PC-9 (cell line): ENCODE measurements at regions not wholly inside any gene's neighbourhood (a gene's known extent, or its start where the extent isn't known, plus 50 kb on each side); places are given as distances from the start of the nearest gene placed in this dataset.

Experiments used
- BruUV-seq: library from RNA; stranded (reverse); fragments of 400-500 nt; replicated peaks from 2 replicates; lab custom pipeline; 2021; lab: Mats Ljungman, UMichigan
- CTCF ChIA-PET: fragments of 300-600 bp; sonication (Branson Sonifier 250); formaldehyde crosslinking; loops from one replicate; lab custom pipeline; 2022; ENCODE audit warnings: antibody characterized with exemption; lab: Charles Lee
- POLR2A ChIA-PET: fragments of 300-600 bp; sonication (Branson Sonifier 250); formaldehyde crosslinking; loops from one replicate; lab custom pipeline; 2022; ENCODE audit warnings: antibody characterized with exemption; ENCODE audit not compliant: unreplicated experiment; lab: Charles Lee
- DNase-seq, 2 experiments: peaks; one replicate each; pipeline versions ENCODE4 v3.0.0 to v3.0.0-alpha.2; 2015 to 2022; ENCODE audit warnings: mixed read lengths in 1 of 2
- H2AFZ ChIP-seq: fragments of 200-600 bp; sonication (generic); 2 replicates; pipeline ENCODE4 v1.8.1; 2017; ENCODE audit warnings: antibody characterized with exemption
- H3F3A ChIP-seq: fragments of 200-600 bp; sonication (generic); 2 replicates; pipeline ENCODE4 v1.8.1; 2017; ENCODE audit warnings: antibody characterized with exemption, mild to moderate bottlenecking, low read depth; ENCODE audit not compliant: insufficient read depth
- H3K27ac ChIP-seq: fragments of 200-600 bp; sonication (generic); 2 replicates; pipeline ENCODE4 v1.6.1; 2016; ENCODE audit warnings: mixed run types
- H3K27me3 ChIP-seq: fragments of 200-600 bp; sonication (generic); 2 replicates; pipeline ENCODE4 v1.6.1; 2016; ENCODE audit warnings: low read depth, mixed run types; ENCODE audit not compliant: insufficient read depth
- H3K36me3 ChIP-seq: fragments of 200-600 bp; sonication (generic); 2 replicates; pipeline ENCODE4 v1.6.1; 2016; ENCODE audit warnings: low read depth, mixed run types
- H3K4me1 ChIP-seq: fragments of 200-600 bp; sonication (generic); replicated peaks from 2 replicates; pipeline ENCODE4 v1.6.1; 2016; ENCODE audit warnings: mixed run types; ENCODE audit not compliant: insufficient read depth
- H3K4me2 ChIP-seq: fragments of 200-600 bp; sonication (generic); 2 replicates; pipeline ENCODE4 v1.6.1; 2017; ENCODE audit warnings: mixed run types
- H3K4me3 ChIP-seq: fragments of 200-600 bp; sonication (generic); 2 replicates; pipeline ENCODE4 v1.6.1; 2016; ENCODE audit warnings: mixed run types
- H3K79me2 ChIP-seq: fragments of 200-600 bp; sonication (generic); 2 replicates; pipeline ENCODE4 v1.6.1; 2017; ENCODE audit warnings: low read depth, mixed run types
- H3K9me2 ChIP-seq: fragments of 200-600 bp; sonication (generic); 2 replicates; pipeline ENCODE4 v1.8.1; 2017; ENCODE audit warnings: mild to moderate bottlenecking; ENCODE audit not compliant: insufficient read depth
- H3K9me3 ChIP-seq: fragments of 200-600 bp; sonication (generic); 2 replicates; pipeline ENCODE4 v1.8.1; 2016; ENCODE audit warnings: low read depth; ENCODE audit not compliant: insufficient read depth
- H4K20me1 ChIP-seq: fragments of 200-600 bp; sonication (generic); 2 replicates; pipeline ENCODE4 v1.8.1; 2017; ENCODE audit not compliant: insufficient read depth
- EZH2 ChIP-seq: fragments of 200-600 bp; sonication (generic); IDR thresholded peaks from 2 replicates; pipeline ENCODE4 v1.8.0; 2017; ENCODE audit warnings: antibody characterized with exemption, low read depth
- intact Hi-C: fragments of 100-400 bp; cut with micrococcal nuclease; formaldehyde crosslinking; loops from one replicate; pipeline ENCODE4 v1.10.0; 2022; ENCODE audit not compliant: unreplicated experiment
- TF ChIP-seq, protein P1 (sequence below): fragments of 200-600 bp; sonication (generic); conservative IDR thresholded peaks from 2 replicates; pipeline ENCODE4 v1.6.1; 2017; ENCODE audit warnings: mixed run types, antibody characterized with exemption, mild to moderate bottlenecking, moderate library complexity

DNA sequence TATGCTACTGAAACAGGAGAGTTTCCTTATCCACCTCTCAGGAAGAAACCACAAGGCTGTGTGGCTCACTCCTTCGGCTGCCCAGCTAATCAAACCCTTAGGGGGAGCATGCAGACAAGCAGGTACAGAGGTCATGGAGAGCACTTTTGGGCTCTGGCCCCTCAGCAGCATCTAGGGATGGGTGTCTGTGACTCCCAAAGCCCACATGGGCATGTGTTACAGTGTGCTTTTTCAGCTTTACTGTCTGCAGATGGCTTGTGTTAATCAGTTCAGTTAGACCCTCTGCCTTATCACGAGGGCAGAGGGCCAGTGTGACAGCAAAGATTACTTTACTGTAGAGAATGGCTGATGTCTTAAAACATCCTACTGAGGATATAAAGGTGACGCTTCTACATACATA, 447.4 kb downstream of the PCDH10 start:
- DNase-seq: no peak
- Histone ChIP-seq H2AFZ (no peak overlapping the region), H3K9me2 (no peaks in the 10 kb centered on the region), H3K36me3 (no peaks in the 10 kb centered on the region), H3K79me2 (no peaks in the 10 kb centered on the region), H3K27me3 (no peaks in the 10 kb centered on the region), H3K9me3 (no peaks in the 10 kb centered on the region), H3K27ac (no peak overlapping the region), H4K20me1 (no peaks in the 10 kb centered on the region), H3F3A (no peaks in the 10 kb centered on the region), H3K4me2 (no peak overlapping the region), H3K4me3 (no peak overlapping the region), H3K4me1 (no peaks in the 10 kb centered on the region)
- TF ChIP-seq, protein P1, sequence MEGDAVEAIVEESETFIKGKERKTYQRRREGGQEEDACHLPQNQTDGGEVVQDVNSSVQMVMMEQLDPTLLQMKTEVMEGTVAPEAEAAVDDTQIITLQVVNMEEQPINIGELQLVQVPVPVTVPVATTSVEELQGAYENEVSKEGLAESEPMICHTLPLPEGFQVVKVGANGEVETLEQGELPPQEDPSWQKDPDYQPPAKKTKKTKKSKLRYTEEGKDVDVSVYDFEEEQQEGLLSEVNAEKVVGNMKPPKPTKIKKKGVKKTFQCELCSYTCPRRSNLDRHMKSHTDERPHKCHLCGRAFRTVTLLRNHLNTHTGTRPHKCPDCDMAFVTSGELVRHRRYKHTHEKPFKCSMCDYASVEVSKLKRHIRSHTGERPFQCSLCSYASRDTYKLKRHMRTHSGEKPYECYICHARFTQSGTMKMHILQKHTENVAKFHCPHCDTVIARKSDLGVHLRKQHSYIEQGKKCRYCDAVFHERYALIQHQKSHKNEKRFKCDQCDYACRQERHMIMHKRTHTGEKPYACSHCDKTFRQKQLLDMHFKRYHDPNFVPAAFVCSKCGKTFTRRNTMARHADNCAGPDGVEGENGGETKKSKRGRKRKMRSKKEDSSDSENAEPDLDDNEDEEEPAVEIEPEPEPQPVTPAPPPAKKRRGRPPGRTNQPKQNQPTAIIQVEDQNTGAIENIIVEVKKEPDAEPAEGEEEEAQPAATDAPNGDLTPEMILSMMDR: no peak
- no peak for TF ChIP-seq EZH2
- POLR2A ChIA-PET: no interaction called here
- CTCF ChIA-PET: no interaction called here
- intact Hi-C loops: no loop called here
- BruUV-seq: no TSS peak

GRCh38 chr4:133594390-133595207, 445.5 kb downstream of the PCDH10 start:
- Histone ChIP-seq H3K79me2 (no peaks in the 10 kb centered on the region), H2AFZ (no peak overlapping the region), H3K4me3 (no peak overlapping the region), H3K4me2 (no peak overlapping the region), H3K27me3 (no peaks in the 10 kb centered on the region), H3K27ac (no peak overlapping the region), H3K9me3 (no peaks in the 10 kb centered on the region), H4K20me1 (no peaks in the 10 kb centered on the region), H3F3A (no peaks in the 10 kb centered on the region), H3K36me3 (no peaks in the 10 kb centered on the region), H3K4me1 (no peaks in the 10 kb centered on the region), H3K9me2 (no peaks in the 10 kb centered on the region)
- intact Hi-C loops: no loop called here
- POLR2A ChIA-PET: no interaction called here
- DNase-seq: no peak
- TF ChIP-seq EZH2: no peak
- TF ChIP-seq, protein P1: no peak
- BruUV-seq: no TSS peak
- CTCF ChIA-PET: no interaction called here

DNA sequence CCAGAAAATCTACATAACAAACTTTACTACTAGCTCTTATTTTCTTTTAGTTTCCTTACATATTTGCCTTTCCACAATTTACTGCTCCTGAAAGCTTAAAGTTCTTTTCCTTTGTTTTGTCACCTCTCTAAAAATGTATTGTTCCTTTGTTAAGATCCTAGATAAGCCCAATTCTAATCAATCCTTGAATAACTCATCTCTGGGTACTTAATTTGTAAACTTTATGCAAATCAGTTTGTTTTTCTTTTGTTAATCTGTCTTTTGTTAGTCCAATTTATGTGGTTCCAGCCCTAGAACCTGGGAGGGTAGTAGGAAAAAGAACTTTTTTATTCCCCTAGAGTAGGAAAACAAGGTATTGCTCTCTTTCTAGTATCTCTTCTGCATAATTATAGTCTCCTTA, 444.7 kb downstream of the PCDH10 start:
- no peaks in the 10 kb centered on the region for H3K9me2 ChIP-seq
- H4K20me1 ChIP-seq: no peaks in the 10 kb centered on the region
- BruUV-seq: no TSS peak
- TF ChIP-seq, protein P1: no peak
- TF ChIP-seq EZH2: no peak
- no peak for DNase-seq
- no peak overlapping the region for H3K4me2 ChIP-seq
- no peaks in the 10 kb centered on the region for H3K4me1 ChIP-seq
- H3K36me3 ChIP-seq: no peaks in the 10 kb centered on the region
- H3K27me3 ChIP-seq: no peaks in the 10 kb centered on the region
- no peak overlapping the region for H3K4me3 ChIP-seq
- no peak overlapping the region for H3K27ac ChIP-seq
- no peaks in the 10 kb centered on the region for H3K9me3 ChIP-seq
- POLR2A ChIA-PET: no interaction called here
- intact Hi-C loops: no loop called here
- no peak overlapping the region for H2AFZ ChIP-seq
- CTCF ChIA-PET: no interaction called here
- no peaks in the 10 kb centered on the region for H3K79me2 ChIP-seq
- no peaks in the 10 kb centered on the region for H3F3A ChIP-seq
